HG02610 (cell line): ENCODE measurements at regions not wholly inside any gene's neighbourhood (a gene's known extent, or its start where the extent isn't known, plus 50 kb on each side); places are given as distances from the start of the nearest gene placed in this dataset.
A peak's percentile ranks its signal among the peaks of the same experiment; 100 is the strongest.

Experiments
- ATAC-seq: cut with Tn5 transposase; IDR thresholded peaks from one replicate; pipeline ENCODE4 v1.9.1; 2021; ENCODE audit warnings: mild to moderate bottlenecking, moderate library complexity; ENCODE audit not compliant: unreplicated experiment

GRCh38 chr9:68644831-68645230 lies 60.2 kb upstream of the PIP5K1B start:
- ATAC-seq, result no peak

- no peak for ATAC-seq
Measured at GRCh38 chr9:68648164-68648563, 56.9 kb upstream of the PIP5K1B start.

- ATAC-seq, result no peak
Measured at GRCh38 chr9:68648971-68649370, 56.1 kb upstream of the PIP5K1B start.

GRCh38 chr9:68651280-68651893 lies 53.7 kb upstream of the PIP5K1B start:
- ATAC-seq, result peak; percentile 37

- ATAC-seq, result peak; percentile 86
Measured at GRCh38 chr9:68653141-68653595, 51.9 kb upstream of the PIP5K1B start.

GRCh38 chr9:68654075-68654474 lies 51.0 kb upstream of the PIP5K1B start:
- no peak for ATAC-seq
